ENCODE measurements at regions not wholly inside any gene's neighbourhood (a gene's known extent, or its start where the extent isn't known, plus 50 kb on each side); places are given as distances from the start of the nearest gene placed in this dataset.

GRCh38 chrX:41033299-41033698 is 51.9 kb upstream of the USP9X start:
- TF ChIP-seq, protein P1, sequence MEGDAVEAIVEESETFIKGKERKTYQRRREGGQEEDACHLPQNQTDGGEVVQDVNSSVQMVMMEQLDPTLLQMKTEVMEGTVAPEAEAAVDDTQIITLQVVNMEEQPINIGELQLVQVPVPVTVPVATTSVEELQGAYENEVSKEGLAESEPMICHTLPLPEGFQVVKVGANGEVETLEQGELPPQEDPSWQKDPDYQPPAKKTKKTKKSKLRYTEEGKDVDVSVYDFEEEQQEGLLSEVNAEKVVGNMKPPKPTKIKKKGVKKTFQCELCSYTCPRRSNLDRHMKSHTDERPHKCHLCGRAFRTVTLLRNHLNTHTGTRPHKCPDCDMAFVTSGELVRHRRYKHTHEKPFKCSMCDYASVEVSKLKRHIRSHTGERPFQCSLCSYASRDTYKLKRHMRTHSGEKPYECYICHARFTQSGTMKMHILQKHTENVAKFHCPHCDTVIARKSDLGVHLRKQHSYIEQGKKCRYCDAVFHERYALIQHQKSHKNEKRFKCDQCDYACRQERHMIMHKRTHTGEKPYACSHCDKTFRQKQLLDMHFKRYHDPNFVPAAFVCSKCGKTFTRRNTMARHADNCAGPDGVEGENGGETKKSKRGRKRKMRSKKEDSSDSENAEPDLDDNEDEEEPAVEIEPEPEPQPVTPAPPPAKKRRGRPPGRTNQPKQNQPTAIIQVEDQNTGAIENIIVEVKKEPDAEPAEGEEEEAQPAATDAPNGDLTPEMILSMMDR (IDR thresholded peaks at IDR 0.05) = no peak
- TF ChIP-seq EP300 (IDR thresholded peaks at IDR 0.05) = no peak
- no peak for TF ChIP-seq POLR2AphosphoS5 (IDR thresholded peaks at IDR 0.05)

Data from gastroesophageal sphincter (tissue), 3 donors.